ENCODE measurements at regions not wholly inside any gene's neighbourhood (a gene's known extent, or its start where the extent isn't known, plus 50 kb on each side); places are given as distances from the start of the nearest gene placed in this dataset.

- no peak for DNase-seq (ENCODE audit: low read depth)
Observed at GRCh38 chr9:23914431-23915003, 88.5 kb upstream of the ELAVL2 start.

DNA sequence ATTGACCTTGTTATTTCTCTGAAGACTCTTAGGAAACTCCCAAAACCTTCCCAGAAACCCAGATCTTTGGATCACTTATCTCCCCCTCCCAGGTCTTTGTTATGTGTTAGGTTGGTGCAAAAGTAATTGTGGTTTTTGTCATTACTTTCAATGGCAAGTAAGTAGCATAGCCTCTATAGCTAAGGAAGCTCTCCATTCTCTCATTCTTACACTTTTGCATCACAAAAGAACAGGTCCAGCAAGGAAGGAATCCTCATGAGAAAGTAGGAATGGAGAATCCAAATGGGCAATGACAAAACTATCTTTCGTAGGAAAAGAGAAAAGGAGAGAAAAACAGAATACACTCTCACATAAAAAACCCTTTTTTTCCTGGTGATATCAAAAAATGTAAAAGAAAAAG, 81.3 kb upstream of the ELAVL2 start:
- DNase-seq (ENCODE audit: low read depth): no peak

- no peak for DNase-seq (ENCODE audit: low read depth)
Observed at GRCh38 chr9:23887781-23888180, 61.7 kb upstream of the ELAVL2 start.
